ENCODE measurements at regions not wholly inside any gene's neighbourhood (a gene's known extent, or its start where the extent isn't known, plus 50 kb on each side); places are given as distances from the start of the nearest gene placed in this dataset.

DNA sequence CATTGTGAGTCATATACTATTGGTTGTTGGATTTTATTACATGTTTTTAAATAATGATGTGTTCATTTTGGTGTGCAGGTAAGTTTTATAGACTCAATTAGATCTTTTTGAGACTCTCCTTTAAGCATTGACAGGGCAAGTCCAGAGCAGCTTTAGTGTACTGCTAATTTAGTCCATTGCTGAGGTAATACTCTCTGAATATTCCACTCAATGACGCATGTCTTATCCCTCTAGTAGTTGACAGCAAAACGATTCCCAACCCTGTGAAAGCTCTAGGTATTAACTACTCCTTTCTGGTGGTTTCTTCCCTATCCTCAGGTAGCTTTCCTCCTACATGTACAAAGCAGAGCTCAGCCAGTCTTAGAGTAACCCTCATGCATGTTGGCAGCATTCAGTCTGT is 373.5 kb upstream of the MAP3K7 start:
- Histone ChIP-seq H3K36me3 (ENCODE audit: insufficient read depth, low read length) (no peaks in the 10 kb centered on the region), H3K27me3 (ENCODE audit: insufficient read depth, low read depth, low read length) (no peaks in the 10 kb centered on the region), H3K9me3 (ENCODE audit: low read length) (no peaks in the 10 kb centered on the region), H2AFZ (ENCODE audit: low read depth, low read length) (no peak overlapping the region), H3K9me2 (ENCODE audit: insufficient read depth, low read length) (no peaks in the 10 kb centered on the region), H3K79me2 (replicated peaks; ENCODE audit: insufficient read depth, low read length) (no peaks in the 10 kb centered on the region), H3K4me2 (ENCODE audit: low read length) (no peak overlapping the region), H3F3A (ENCODE audit: insufficient read depth, low read length, poor library complexity, severe bottlenecking) (no peaks in the 10 kb centered on the region), H3K4me3 (ENCODE audit: low read length) (no peak overlapping the region), H4K20me1 (ENCODE audit: insufficient read depth) (no peaks in the 10 kb centered on the region), H3K27ac (ENCODE audit: low read length) (no peak overlapping the region), H3K9ac (ENCODE audit: low read length) (no peak overlapping the region)
- no peak for TF ChIP-seq EP300 (conservative IDR thresholded peaks at IDR 0.05; ENCODE audit: poor library complexity, severe bottlenecking)
- TF ChIP-seq MXI1 (conservative IDR thresholded peaks at IDR 0.05; ENCODE audit: poor library complexity, severe bottlenecking) = no peak

DNA sequence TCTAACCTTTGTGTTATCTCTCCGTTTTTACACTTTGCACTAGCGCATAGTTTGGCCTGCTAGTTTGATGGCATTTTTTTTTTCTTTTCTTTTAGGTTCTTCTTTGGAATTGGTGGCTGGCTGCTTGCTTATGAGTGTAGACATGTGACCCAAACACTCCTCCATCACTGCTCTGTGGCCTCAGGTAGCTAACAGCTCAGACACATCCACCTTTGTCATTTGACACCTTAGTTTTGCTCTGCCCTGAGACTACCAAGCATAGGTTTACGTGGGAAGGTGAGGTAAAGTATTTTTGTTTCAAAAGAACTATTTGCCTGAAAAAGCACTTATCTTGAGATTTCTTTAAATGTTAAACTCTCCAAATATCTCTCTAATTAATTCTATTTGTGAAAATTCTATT is 368.4 kb upstream of the MAP3K7 start:
- Histone ChIP-seq H3K27me3 (ENCODE audit: insufficient read depth, low read depth, low read length) (no peaks in the 10 kb centered on the region), H3K9me2 (ENCODE audit: insufficient read depth, low read length) (no peaks in the 10 kb centered on the region), H2AFZ (ENCODE audit: low read depth, low read length) (no peak overlapping the region), H4K20me1 (ENCODE audit: insufficient read depth) (no peaks in the 10 kb centered on the region), H3K27ac (ENCODE audit: low read length) (no peak overlapping the region), H3K4me3 (ENCODE audit: low read length) (no peak overlapping the region), H3K36me3 (ENCODE audit: insufficient read depth, low read length) (no peaks in the 10 kb centered on the region), H3K79me2 (replicated peaks; ENCODE audit: insufficient read depth, low read length) (no peaks in the 10 kb centered on the region), H3K9ac (ENCODE audit: low read length) (no peak overlapping the region), H3K9me3 (ENCODE audit: low read length) (no peaks in the 10 kb centered on the region), H3F3A (ENCODE audit: insufficient read depth, low read length, poor library complexity, severe bottlenecking) (no peaks in the 10 kb centered on the region), H3K4me2 (ENCODE audit: low read length) (no peak overlapping the region)
- no peak for TF ChIP-seq SMC3 (conservative IDR thresholded peaks at IDR 0.05; ENCODE audit: poor library complexity)
- TF ChIP-seq TAF1 (IDR thresholded peaks at IDR 0.05; ENCODE audit: low read depth) = no peak
- TF ChIP-seq POLR2AphosphoS5 (IDR thresholded peaks at IDR 0.05) = no peak
- TF ChIP-seq, protein P1, sequence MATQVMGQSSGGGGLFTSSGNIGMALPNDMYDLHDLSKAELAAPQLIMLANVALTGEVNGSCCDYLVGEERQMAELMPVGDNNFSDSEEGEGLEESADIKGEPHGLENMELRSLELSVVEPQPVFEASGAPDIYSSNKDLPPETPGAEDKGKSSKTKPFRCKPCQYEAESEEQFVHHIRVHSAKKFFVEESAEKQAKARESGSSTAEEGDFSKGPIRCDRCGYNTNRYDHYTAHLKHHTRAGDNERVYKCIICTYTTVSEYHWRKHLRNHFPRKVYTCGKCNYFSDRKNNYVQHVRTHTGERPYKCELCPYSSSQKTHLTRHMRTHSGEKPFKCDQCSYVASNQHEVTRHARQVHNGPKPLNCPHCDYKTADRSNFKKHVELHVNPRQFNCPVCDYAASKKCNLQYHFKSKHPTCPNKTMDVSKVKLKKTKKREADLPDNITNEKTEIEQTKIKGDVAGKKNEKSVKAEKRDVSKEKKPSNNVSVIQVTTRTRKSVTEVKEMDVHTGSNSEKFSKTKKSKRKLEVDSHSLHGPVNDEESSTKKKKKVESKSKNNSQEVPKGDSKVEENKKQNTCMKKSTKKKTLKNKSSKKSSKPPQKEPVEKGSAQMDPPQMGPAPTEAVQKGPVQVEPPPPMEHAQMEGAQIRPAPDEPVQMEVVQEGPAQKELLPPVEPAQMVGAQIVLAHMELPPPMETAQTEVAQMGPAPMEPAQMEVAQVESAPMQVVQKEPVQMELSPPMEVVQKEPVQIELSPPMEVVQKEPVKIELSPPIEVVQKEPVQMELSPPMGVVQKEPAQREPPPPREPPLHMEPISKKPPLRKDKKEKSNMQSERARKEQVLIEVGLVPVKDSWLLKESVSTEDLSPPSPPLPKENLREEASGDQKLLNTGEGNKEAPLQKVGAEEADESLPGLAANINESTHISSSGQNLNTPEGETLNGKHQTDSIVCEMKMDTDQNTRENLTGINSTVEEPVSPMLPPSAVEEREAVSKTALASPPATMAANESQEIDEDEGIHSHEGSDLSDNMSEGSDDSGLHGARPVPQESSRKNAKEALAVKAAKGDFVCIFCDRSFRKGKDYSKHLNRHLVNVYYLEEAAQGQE (IDR thresholded peaks at IDR 0.05; ENCODE audit: borderline replicate concordance) = no peak
- TF ChIP-seq RAD21 (conservative IDR thresholded peaks at IDR 0.05) = no peak
- no peak for TF ChIP-seq EZH2 (IDR thresholded peaks at IDR 0.05; ENCODE audit: borderline replicate concordance, insufficient read depth, low read length, poor library complexity, severe bottlenecking)
- no peak for TF ChIP-seq EP300 (conservative IDR thresholded peaks at IDR 0.05; ENCODE audit: poor library complexity, severe bottlenecking)
- TF ChIP-seq, protein P2, sequence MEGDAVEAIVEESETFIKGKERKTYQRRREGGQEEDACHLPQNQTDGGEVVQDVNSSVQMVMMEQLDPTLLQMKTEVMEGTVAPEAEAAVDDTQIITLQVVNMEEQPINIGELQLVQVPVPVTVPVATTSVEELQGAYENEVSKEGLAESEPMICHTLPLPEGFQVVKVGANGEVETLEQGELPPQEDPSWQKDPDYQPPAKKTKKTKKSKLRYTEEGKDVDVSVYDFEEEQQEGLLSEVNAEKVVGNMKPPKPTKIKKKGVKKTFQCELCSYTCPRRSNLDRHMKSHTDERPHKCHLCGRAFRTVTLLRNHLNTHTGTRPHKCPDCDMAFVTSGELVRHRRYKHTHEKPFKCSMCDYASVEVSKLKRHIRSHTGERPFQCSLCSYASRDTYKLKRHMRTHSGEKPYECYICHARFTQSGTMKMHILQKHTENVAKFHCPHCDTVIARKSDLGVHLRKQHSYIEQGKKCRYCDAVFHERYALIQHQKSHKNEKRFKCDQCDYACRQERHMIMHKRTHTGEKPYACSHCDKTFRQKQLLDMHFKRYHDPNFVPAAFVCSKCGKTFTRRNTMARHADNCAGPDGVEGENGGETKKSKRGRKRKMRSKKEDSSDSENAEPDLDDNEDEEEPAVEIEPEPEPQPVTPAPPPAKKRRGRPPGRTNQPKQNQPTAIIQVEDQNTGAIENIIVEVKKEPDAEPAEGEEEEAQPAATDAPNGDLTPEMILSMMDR (IDR thresholded peaks at IDR 0.05; ENCODE audit: poor library complexity, severe bottlenecking) = no peak
- TF ChIP-seq MXI1 (conservative IDR thresholded peaks at IDR 0.05; ENCODE audit: poor library complexity, severe bottlenecking) = no peak
